Stimulated activated CD8-positive, alpha-beta memory T cell treated with anti-CD3 and anti-CD28 coated beads, Interleukin-12 subunit alpha, Interleukin-12 subunit beta, amount 100 ng/mL, for 1 hour (primary cell): ENCODE measurements at regions not wholly inside any gene's neighbourhood (a gene's known extent, or its start where the extent isn't known, plus 50 kb on each side); places are given as distances from the start of the nearest gene placed in this dataset.
"Not testable (repeated sequence)": the region's sequence is repeated elsewhere in the genome, so short reads cannot be mapped to it uniquely, and the experiment has no call there.

Source experiments
- DNase-seq: peaks from one replicate; pipeline ENCODE4 v3.0.0-alpha.2; 2020; ENCODE audit warnings: low read depth

DNA sequence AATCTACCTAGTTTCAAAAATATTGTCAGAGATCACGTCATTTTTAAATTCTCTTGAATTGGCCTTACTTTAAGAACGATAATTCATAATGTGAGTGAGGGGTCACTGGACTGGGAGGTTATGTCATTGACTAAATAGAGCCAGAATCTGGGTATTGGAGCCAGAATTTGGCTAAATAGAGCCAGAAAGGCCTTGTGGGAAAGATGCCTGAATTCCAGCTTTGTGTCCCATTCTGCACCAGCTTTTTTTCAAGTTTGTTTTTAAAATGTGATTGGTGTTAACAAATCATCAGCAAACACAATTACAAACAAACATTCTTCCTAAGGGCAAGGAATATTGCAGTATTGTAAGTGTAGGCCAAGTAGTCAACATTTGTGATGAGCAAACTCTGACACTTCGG, 233.2 kb upstream of the PRKCQ start:
- DNase-seq: no peak

DNA sequence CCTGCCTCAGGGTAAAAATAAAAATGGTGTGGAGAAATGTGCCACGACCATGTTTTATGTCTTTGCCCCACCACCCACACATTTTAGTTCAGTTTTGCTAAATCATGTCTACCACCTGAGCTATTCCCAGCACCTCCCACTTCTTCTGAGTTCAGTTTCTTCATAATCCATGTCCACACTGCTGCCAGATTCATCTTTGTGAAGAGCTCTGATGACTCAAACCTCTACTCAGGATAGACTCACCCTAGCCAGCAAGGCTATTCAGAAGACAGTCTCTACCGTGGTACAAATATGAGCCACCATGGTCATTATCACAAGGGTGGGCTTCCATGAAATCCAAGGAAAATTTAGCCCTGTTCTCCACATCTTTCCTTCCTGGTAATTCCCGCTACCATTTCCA, 231.1 kb upstream of the PRKCQ start:
- no peak for DNase-seq

DNA sequence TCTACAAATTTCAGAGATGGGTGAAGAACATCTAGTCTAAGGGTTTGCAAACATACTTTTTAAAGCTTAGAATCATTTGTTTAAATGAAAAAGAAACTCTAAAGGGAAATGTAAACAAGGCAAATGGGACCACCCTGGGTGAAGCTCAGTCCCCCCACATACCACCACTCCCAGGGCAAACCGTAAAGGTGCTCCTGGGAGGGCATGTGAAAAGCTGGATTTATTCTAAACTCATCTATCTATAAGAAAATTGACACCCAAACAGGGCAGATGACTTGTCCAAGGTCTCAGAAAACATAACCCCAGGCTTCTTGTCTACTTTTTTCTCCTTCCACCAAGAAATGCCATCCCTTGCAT, 223.3 kb upstream of the PRKCQ start:
- no peak for DNase-seq

DNA sequence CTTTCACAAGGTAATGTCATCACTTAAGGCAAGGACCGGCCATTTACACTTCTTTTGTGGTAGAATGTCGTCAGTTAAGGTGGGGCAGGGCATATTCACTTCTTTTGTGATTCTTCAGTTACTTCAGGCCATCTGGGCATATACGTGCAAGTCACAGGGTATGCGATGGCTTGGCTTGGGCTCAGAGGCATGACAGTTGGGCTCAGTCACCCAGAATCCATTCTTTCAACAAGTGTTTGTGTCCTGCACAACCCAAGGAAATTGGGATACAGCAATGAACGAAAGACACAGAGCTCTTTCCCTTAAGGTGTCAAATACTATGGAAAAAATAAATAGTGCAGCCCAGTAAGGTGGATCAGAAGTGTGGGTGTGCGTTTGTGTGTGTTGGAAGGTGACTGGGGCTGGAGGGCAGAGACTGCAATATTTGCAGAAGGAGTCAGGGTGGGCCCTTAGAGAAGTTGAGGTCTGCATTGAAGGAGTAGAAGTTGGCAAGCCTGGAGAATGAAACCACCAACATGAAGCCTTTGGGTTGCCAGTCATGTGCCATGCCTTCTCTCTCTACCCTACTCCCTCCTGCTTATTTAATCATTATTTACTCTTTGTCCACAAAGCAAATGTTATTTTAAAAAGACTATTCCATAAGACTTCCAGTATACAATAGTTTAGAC, 222.8 kb upstream of the PRKCQ start:
- DNase-seq: no peak

DNA sequence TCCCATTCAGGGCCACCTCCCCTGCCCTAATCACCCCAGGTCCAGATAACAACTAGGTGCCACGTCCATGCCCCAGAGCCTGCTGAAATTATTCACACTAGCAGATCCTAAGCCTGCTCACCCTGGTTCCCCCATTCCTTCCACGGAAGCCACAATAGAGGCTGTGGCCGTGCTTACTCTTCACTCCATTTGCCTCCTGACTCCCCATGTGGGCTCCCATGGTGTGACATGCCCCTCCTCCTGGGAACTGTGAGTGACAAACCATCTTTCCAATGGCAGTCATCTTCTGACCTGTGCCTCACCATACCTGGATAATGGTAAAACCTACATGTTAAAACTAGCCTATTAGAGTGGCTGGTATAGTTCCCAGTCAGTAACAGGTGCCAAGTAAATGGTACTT, 216.2 kb upstream of the PRKCQ start:
- no peak for DNase-seq

DNA sequence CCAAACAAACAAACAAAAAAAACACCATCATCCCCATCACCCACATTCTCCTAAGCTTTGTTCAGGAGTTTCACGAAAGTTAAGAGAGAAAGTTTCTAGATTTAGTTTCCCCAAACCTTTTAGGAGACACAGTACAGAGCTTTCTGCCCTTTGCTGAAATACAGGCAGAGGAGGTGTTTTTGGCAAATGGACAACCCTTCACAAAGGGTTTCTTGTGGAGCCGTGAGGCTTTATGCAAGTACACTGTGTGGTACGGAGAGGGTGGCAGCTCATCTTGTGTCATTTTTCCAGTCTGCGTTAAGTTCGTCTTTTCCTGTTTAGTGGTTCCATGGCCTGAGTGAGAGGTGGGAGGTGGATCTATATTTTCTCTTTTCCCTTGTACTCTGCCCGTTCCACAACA, 215.5 kb upstream of the PRKCQ start:
- DNase-seq: no peak

DNA sequence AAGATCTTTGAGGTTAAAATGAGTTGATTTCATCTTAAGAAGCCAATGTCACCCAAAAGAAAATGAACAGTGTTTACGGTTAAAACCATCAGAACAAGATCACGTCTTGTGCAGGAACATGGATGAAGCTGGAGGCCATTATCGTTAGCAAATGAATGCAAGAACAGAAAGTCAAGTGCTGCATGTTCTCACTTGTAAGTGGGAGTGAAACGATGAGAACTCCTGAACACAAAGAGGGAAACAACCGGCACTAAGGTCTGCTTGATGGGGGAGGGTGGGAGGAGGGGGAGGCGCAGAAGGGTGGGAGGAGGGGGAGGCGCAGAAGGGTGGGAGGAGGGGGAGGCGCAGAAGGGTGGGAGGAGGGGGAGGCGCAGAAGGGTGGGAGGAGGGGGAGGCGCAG, 214.8 kb upstream of the PRKCQ start:
- not testable (repeated sequence) for DNase-seq

DNA sequence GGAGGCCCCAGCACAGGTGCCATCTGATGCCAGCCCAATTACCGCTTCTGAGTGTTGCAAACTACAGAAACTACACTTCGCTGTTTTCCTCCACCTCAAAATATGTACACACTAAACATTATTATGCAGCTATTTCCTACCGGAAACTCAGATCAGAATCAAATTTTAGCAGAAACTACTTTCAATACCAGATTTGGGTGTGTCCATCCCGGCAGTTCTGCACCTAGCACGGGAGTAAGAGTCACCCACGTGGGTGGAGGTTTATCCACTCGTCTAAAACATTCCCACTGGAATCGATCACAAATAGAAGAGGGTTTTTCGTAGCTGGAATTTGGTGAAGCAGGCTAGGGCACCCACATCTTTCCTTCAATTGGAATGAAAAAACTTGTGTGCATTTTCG, 214.4 kb upstream of the PRKCQ start:
- no peak for DNase-seq

DNA sequence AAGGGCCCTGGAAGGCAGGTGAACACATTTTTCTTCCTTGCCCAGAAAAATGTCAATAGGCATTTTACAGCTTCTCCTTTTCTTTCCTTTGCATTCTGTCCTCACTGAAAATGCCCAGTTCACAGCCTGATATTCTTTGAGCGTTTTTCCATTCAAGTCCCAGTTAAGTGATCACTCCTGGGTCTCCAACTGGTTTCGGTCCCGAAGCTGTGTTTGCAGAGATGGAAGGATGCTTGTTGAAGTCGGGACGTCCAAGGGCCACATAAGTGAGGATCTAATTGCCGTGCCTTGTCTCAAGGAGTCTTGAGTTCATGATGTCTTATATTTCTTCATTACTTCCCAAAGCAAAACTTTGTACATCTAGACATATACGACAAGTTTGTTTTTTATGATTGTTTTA, 208.7 kb upstream of the PRKCQ start:
- no peak for DNase-seq

DNA sequence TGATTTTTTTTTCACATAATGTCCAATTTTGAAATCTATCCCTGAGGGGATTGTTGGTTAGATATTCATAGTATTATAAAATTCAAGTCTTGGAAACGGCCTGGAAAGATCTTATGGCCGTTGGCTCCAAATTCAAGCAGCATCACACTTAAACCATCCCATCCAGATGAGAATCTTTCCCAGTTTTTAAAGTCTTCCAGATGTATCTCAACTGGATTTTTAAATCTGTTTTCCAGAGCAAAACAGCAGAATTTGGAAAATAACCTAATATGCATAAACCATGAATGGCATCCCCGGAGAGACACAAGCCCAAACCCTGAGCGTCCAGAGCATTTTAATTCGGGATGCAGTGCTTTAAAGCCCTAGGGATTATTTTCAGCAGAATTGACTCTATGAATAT, 208.2 kb upstream of the PRKCQ start:
- no peak for DNase-seq

DNA sequence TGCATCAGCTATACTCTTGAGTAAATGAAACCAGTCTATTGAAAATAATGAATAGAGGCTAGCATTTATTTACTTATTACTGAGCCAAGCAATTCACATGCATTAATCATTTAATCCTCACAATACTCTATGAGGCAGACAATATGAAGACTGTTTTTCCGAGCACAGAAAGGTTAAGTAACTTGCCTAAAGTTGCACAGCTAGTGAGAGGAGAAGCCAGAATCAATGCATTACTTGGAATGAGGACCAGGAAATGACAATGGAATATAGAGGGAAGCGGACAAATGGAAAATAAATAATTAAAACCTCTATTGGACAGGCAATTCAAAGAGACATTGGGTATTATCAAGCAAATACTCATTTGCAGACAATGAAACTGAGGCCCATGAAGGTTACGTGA, 207.6 kb upstream of the PRKCQ start:
- DNase-seq: no peak

DNA sequence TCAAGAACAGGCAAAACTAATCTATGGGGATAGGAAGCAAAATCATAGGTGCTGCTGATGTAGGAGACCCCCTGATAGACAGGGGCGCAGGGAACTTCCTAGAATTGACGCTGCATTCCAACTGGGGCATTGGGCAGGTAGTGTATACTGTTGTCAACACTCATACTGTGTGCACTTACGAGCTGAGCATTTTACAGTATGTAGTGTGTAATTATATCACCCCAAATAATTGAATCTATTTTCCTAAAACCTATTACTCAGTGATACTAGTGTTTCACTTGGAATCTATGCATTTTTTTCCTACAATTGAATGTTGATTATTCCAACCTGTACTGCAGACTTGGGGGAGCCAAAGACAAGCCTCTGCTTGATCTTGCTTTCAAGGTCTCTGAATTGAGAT, 207.0 kb upstream of the PRKCQ start:
- no peak for DNase-seq

DNA sequence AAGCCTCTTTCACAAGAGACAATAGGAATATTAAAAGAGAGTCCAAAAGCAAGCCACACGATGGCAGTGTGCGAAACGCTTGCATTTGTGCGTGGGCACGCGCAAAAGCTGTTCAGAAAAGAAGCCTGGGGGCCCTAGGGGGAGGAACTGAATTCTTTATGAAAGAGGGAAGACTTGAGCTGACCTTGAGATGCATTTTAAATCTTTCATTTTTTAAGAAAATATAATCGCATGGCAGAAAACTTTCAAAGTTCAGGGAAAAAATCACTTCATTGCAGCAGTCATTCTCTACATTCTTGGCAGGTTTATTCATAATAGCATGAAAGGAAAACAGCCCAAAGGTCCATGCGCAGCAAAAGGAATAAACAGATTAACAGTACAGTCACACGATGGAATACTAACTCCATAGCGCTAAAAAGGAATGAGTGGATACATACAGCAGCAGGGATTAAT, 206.5 kb upstream of the PRKCQ start:
- DNase-seq: no peak

DNA sequence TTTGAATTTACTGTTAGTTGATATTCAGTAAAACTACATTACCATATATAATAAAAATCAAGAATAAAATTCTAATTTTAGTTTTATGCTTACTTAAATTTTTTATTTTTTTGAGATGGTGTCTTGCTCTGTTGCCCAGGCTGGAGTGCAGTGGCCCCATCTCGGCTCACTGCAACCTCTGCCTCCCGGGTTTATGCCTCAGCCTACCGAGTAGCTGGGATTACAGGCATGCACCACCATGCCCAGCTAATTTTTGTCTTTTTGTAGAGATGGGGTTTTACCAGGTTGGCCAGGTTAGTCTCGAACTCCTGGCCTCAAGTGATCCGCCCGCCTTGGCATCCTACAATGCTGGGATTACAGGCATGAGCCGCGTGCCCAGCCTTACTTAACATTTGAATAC, 204.4 kb upstream of the PRKCQ start:
- DNase-seq: not testable (repeated sequence)

DNA sequence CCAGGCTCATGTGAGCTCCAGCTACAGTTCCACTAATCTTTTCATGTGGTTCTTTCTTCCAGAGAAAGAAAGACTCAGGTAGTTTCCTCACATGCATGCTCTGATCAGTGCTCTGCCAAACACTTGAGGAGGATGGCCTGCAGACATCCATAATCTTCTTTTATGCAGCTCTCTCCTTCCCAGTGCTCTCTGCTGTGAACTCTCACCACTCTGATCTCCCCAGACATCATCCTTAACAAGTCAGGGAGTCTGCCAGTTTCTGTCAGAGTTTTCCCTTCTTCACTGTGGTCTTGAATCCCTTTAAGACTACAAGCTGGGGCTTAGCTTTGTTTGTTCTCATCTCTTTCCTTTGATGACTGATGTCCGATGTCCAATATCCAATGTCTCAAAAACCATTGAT, 203.4 kb upstream of the PRKCQ start:
- DNase-seq: no peak

DNA sequence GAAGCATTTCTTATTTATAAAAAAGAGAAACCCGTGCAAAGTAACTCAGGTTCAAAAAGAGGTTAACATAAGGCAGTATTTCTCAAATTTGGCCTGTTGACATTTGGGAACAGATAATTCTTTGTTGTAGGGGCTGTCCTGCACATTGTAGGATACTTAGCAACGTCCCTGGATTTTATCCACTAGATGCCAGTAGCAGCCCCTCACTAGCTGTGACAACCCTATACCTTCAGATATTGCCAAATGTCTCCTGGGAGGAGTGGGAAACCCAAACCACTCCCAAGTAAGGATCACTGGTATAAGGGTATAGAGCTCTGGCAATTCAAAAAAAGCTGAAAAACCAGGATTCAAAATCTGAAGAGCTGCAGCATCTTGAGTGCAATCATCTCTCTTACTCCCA, 202.3 kb upstream of the PRKCQ start:
- no peak for DNase-seq

DNA sequence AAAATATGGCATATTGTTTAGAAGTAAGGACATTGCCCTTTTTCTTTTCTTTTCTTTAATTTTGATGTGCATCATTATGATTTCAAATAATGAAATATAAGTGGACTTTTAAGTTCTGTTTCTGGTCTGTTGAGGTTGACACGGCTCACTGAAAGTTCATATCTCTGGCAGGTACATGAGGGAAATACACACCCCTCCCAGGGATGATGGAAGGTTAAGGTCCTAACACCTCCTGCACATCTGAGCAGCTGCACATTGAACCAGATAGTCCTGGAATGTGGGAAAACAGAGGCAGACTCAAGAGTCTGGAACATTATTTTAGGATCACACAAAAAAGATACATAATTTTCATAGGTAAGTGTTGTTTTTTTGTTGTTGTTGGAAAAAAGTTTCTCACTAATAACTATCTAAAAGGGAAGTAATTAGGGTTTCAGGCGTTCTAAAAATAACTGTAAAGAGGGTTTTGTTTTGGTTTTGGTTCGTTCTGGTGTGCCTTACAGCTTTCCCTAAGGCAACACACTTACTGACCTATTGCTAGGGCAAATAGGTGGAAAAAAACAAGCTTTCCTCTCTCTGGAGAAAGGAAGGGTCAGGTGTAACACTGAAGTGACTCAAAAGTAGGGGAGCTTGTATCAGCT, 201.2 kb upstream of the PRKCQ start:
- no peak for DNase-seq

DNA sequence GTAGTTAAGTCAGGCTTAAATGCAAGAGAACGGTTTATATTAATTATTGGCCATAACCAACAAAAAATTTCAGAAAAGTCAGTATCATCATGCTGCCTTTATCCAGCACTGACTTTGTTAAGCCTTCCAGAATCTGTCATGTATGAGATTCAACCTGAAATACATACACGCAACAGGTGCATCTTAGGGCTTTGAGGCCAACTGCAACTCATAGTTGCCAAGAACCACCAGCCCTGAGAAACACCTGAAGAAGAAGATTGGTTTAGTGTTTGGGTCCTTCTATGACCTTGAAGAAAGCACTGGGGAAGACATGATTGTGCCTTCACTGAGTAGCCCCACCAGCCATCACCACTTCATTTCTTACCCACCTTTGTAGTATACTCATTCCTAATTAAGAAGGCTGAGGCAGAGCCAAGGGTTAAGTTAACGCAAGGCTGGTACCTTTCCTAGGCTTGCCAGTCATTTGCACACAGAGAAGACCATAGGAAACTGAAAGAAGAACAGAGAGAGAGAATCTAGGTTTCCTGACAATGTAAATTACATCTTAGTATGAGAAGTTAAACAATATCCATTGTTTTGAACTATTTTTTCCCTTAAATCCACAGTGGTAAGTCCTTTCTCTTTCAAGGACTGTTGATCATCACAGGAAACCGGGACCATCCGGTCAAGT, 200.1 kb upstream of the PRKCQ start:
- DNase-seq: no peak

DNA sequence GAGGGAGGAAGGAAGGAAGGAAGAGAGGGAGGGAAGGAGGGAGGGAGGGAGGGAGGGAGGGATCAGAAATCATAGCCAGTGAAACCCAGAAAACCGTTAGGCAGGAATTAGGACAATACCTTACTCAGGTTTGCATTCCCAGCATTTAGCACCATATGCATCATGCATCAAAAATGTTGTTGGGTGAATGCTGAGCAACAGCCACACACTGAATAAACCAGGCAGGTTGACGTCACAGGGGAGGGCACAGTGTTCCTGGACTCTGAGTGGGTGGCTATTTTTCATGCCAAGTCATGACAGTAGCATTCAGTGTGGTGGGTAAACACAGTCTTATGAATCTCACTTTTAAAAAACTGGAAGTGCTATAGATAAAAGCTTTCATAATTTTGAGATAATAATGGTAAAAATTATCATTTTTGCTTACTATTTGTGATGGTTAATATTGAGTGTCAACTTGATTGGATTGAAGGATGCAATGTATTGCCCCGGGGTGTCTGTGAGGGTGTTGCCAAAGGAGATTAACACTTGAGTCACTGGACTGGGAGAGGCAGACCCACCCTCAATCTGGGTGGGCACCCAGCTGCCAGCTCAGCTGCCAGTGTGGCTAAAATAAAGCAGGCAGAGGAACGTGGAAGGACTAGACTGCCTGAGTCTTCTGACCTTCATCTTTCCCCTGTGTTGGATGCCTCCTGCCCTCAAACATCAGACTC, 199.1 kb upstream of the PRKCQ start:
- DNase-seq: no peak

DNA sequence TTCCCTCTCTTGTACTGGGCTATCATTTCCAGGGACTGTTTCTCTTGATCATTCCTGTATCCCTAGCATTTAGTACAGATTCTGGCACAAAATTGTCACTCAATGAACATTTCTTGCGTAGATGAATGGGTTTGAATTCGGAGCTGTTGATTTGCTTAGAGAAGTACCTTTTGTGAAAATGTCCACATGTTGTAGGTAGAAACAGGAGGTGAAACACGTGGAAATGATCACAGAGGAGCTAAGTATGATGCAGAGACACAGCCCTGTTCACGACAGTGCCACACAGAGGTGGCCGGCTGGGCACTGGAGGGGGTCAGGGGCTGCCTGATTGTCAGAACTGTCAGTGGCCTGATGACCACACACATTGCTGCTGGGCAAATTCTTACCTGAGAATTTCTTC, 196.1 kb upstream of the PRKCQ start:
- no peak for DNase-seq

DNA sequence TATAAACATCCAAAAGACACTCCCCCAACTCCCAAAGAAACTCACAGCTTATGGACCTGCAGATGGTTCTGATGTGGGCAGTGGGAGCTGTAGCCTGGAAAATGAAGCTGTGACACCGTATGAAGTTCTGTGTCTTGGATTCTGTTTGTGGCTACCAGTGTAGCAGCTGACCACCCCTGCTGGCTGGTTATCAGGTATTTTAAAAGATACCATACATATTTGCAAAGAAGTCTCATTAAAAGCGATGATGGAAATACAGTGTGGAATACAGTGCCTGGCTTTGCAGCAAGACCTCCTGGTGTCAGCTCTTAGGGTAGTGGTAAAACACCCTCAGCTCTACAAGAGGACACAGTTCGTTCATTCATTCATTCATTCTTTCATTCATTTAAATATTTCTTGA, 194.3 kb upstream of the PRKCQ start:
- no peak for DNase-seq

DNA sequence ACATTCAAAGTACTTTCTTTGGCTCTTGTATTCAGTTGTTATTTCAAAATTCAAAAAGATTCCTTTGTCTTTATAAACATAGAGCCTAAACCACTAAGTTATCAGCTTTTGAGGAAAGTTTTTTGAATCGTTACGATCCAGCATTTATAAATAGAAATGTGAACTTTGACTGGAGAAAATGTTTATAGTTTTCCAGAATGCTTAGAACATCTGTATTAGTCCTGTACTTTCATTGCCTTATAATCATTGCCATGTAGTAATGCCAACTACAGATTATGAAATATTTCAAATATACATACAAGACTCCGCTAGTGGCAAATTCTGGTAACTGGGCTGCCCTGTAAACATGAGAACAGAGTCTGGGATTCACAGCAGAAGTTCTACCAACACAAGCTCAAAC, 191.3 kb upstream of the PRKCQ start:
- DNase-seq: no peak

DNA sequence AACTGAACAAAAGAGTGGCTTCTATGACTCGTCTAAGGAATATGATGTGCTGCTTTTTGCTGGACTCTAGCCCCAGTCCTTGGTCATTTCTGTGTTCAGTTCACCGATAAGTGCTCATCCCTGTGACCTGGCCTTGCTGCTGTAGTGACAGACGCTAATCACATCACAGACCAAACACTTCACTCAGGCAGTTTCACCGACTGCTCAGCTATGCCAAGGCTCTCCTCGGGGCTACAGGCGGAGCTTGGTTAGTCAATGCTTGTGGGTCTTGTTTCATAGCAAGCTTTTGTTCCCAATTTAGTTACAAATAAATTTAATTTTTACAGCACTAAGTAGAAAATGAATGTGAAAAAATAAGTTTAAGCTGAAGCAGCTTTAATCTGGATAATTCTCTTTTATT, 190.8 kb upstream of the PRKCQ start:
- DNase-seq: no peak
